CD4-positive, alpha-beta T cell treated with Interferon alpha-2 for 1 hour (primary cell): ENCODE measurements at regions not wholly inside any gene's neighbourhood (a gene's known extent, or its start where the extent isn't known, plus 50 kb on each side); places are given as distances from the start of the nearest gene placed in this dataset.

Experiments
- DNase-seq, 2 donors: peaks; one replicate each; pipeline ENCODE4 v3.0.0-alpha.2; 2020 to 2022

DNA sequence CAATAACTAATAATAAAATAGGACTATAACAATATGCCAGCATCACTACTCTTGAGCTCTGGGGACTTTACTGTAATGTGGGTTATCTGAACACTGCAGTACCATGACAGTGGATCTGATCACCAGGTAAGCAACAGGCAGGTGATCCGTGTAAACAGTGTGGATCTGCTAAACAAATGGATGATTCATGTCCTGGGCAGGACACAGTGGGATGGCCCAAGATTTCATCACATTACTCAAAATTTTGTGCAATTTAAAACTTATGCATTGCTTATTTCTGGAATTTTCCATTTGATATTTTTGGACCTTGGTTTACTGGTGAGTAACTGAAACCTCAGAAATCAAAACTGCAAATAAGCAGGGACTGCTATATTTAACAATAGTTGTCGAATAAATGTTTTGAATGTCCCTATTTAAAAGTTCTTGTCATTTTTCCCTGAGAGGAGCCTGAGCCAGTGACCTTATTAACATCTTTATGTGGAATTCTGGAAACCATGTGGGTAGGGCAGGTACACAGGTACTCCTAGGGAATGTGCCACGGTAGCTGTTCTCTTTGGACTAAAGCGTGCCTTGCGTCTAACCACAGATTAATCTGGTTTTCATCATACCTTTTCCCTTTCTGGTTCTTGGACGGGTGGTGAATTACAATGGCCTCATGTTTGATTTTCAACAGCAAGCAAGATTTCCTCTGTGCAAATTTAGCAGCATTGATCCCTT is 214.5 kb upstream of the SASH1 start:
- DNase-seq = no peak

DNA sequence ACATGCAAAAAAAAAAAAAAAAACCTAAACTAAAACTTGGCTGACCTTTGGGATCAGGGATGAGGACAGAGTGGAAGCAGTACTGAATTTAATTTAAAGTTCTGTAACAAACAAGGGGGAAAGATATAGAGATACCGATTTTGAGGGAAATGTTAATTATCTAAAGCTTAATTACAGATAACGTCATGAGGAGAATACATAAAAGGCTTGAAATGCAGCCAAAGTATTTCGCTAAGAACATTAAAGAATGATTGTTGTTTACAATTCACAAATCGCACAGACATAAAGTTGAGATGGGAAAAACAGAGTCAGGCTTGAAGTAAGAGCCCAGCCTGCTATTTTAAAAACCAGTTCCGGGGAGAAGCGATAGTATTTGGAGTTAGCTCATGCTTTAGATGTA is 208.0 kb upstream of the SASH1 start:
- DNase-seq = no peak

DNA sequence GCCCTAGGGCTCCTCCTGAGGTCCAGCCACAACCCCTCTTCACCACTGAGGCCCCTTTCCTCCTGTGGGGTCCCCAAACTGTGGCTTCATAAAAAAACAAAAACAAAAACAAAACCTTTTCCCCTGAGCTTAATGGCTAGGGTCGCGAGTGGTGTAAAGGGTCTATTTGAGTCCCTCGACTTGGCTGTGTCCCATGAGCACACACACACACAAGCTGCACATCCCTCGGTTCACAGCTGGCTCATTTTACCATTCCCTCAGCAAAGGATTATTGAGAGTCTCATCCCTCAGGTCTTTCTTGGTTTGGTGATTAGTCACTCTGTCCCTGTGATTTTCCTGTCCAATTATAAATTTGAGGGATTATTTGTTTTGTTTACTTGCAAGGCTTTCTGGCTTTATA is 206.1 kb upstream of the SASH1 start:
- DNase-seq = no peak

DNA sequence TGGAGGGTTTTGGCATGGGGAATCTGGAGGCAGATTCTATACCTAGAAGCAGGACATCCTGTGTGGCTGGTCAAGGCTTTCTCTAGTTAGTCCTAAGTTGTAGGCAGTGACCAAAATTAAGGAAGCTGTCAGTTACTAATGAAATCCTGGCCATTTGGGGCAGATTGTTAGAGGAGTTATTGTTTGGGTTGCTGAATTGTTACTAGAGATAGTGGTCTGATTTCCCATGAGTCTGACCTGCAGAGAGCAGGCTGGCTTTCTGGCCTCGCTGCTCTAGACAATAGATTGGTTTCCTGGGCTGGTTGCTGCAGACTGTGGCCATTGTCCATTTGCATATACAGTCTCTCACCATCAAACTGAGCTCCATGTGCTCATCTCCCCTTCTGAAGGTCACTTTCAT is 205.0 kb upstream of the SASH1 start:
- no peak for DNase-seq

DNA sequence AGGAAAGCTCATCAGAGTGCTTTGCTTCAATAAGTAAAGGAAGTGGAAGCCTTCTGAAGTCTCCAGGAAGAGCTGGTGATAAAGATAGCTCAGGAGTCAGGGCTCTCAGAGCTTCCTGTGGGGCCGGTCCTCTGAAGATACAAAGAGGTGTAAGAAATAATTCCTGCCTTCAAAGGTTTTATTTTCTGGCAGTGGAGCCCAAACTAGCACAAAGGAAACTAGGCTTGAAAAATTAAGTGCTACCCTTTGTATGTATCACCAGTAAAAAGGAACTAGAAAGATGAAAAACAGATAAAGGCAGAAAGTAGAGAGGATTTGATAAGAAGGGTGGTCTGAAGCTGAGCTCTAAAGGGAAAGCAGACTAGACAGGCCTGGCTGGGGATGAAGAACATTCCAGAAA is 204.1 kb upstream of the SASH1 start:
- DNase-seq = no peak

DNA sequence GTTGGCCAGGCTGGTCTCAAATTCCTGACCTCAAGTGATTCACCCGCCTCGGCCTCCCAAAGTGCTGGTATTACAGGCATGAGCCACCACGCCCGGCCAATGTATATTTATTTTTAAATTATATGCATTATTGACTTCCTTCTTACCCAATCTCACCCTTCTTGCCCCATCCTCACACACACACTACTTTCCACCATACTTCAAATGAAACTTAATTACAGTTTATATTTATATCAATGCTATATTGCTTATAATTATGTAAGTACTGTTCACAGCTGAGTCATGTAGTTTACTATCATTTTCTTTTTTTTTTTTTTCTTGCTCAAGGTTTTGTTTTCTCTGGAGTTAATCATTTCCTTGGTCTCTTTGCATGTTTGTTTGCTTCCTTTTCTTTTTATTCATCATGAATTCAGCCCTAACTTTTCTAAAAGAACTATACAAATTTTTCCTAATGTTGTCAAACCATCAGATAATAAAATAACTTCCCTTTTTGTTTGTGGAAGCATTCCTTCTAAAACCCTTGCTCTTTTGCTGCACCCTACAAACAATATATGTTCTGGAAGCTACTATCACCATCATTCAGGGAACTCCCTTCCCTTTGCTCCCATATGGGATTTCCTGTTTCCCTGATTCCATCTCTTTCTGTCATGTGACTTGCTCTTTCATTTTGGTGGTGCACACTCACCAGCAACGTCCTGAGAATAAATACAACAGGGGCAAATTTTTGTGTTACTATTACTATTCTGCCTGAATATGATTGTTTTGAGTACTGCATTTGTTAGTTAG is 201.7 kb upstream of the SASH1 start:
- no peak for DNase-seq

DNA sequence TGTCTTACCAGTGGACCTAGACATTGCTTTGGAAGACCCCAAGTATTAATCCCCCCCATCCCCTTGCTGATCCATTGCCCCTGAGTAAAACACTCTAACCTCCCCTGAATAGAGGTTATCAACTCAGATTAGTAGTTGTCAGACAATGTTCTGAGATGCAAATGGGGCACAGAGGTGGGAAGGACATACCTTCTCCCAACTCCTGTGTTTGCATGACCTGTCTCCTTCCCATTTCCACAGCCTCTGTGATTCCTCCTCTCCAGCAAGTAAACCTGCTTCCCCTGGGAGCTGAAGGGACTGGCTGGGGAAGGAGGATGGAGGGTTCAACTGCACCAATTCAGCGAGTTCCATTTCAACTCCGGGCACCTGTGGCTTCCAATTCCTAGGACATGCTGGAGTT is 199.8 kb upstream of the SASH1 start:
- DNase-seq = no peak

DNA sequence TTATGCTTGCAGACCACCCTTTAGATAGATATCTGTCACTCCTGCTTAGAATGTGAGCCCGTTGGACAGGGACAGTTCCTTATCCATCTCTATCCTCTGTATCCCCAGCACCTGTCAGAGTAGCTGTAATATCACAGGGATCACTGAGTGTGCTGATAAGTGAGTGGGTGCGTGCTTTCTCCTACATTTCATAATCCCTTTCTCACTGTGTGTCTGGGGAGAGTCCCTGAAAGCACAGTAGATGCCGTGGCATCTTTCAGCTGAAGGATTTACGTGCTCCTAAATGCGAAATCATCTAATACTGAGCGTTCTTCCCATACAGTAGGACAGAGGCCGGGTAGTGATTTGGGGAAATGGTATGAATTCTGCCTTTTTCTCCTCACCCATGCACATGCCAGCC is 198.9 kb upstream of the SASH1 start:
- no peak for DNase-seq

DNA sequence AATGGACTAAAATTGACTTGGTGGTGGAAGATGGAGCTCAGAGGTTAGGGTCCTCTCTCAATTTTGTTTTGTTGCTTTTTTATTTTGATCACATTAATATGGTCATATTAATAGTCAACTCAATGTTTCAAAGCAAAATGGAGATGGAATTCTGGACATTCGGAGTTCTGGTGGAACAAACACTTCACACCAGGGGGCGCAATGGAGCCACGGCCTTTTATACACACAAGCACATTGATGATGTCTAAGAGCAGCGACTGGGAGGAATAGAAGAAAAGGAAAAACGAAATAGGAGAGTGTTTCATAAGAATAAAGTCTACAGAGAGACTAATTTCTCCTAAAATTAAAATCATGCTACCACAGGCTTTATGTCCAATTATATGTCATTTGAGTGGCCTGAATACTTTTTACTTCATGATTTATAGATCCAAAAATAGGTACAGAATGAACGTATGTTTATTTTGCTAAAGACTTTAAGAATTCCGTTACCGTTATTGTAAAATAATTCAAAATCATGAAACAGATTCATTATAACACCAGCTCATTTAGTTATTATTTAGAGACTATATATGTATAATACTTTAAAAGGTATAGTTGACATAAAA is 197.6 kb upstream of the SASH1 start:
- peak; percentile 5 to 47 for DNase-seq

DNA sequence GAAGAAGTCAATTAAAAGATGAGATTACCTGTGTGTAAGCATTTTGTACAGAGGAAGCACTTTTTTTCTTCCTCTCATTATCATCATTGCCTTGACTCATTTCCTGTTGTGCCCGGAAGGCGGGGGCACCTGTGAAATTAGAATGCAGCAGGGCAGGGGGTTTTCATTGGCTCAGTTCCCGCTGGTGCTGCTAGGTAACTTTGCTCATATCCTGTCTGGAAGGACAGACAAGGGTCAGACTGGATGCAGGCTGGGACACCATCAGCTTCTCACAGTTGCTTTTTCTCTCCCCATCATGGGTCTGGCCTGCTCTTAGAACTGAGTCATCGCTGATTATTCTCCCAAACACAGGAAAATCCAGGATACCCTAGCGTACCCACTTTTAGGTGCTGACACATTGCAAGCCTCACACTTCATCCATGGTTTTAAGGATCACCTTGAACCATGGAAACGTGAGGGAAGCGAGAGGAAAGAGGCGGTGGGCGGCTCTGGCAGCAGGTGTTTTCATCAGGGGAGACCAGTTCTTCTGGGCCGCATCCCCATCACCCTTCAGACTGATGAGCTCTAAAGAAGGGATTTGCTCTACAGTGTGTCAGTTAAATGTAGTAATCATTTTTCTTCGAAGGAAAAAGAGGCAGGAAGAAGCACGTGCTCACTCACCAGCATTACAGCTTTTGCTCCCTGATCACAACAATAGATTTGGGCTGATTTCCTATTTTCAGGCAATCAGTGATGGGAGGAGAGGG is 195.7 kb upstream of the SASH1 start:
- DNase-seq = peak in 1 of 2 donors; percentile 53

DNA sequence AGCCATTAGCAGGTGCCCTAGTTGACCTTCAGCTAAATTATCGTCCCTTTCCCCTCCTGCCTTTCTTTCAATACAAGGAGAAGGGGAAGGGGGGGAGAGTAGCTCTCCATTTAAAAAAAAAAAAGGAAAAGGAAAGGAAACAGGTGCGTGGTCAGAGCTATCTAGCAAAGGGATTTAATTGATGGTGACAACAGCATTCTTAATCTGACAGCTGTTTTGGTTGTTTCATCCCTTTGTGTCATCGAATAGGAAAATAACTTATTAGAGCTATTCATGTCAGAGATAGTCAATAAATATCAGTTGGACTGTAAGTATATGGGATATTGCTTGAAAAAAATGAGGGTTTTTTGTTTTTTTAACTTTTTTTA is 195.2 kb upstream of the SASH1 start:
- DNase-seq = no peak

DNA sequence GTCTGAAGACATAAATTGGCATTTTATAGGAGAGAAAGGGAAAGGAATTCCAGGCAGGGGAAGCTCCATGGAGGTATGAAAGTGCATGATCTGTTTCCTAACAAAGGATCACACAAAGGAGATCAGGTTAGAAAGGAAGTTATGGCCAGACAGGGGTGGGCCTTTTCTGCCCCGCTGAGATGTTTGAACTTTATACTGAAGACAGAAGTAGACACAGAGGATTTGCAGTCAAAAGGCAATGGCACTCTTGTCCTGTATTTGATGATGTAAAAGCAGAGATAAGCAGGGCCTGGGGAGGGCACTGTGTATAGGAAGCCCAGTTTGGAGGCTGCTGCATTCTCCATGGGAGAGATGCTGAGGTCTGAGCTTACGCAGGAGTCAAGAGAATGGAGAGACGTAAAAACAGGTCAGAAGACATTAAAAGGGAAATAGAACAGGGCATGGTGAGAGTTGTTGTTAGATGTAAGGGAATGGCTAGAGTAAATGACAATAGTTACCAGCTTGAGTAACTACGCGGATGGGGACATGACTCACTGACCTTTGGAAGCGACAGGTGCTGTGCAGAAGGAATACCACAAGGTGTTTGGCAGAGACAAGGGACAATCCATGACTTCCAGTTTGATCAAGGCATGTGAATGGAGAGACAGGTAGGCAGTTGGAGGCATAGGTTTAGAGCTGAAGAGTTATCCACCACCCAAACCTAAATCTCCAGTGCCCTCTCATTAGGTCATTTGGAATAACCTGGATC is 190.6 kb upstream of the SASH1 start:
- DNase-seq = no peak

DNA sequence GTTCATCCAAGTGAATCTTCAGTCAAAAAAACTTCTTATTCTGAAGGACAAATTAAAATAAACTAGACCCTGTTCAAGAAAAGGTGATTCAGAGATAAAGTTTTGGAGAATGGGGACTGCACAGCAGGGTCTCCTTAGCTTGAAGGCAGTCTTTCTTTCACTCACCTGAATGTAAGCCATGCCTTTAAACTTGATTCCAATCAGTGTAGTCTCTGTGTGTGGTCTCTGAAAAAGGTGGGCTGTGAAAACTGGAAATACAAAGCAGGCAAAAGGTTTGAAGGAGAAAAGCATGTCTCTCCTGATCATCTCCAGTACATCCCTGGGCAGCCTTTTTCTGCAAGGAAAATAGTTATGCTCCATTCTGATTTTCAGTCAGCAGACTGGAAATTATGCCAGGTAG is 188.0 kb upstream of the SASH1 start:
- no peak for DNase-seq

DNA sequence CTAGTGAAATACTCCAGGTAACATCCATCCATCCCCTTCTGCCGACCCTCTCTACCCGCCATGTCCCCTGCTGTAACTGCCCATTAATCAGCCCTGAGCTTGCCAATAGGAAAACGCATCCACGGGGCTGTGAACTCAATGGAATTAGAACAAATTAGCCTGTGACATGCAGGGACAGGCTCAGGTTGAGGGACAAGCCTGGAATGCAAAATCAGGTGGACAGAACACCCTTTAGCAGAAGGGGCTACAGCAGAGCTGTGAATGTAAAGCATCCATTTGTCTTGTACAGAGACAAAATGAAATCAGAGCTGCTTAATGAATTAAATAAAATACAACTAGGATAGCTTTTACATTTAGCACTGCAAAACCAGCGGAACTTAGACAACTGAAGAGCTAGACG is 187.3 kb upstream of the SASH1 start:
- no peak for DNase-seq

DNA sequence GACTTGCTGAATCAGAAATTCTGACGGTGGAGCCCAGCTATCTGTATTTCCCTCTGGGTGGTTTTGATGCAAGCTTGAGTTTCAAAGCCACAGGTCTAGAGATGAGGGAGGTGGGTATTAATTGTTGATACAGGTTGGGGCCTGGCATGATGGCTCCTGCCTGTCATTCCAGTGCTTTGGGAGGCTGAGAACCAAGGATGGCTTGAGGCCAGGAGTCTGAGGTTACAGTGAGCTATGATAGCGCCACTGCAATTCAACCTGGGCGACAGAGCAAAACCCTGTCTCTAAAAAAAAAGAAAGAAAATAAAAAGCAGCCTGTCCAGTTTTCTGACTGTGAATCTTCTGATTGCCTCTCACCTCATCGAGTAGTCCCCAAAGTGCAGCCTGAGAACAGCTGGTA is 184.8 kb upstream of the SASH1 start:
- DNase-seq = no peak

DNA sequence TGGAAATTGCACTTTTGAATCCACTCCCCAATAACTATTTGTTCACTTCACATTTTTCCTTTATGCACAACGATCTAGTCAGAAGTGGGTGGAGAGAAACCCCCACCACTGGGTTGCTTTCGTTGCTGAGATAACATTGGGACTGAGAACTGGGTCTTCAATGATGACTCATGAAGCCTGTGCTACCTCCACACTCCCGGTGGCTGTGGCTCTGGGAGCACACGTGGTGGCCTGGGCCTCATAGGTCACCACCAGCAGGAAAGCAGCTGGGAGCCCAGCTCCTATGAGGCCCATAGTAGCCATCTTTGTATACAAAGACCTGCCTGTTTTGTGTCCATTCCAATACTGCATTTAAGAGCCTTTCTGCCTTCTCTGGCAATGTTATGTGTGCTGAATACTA is 178.0 kb upstream of the SASH1 start:
- DNase-seq = no peak

DNA sequence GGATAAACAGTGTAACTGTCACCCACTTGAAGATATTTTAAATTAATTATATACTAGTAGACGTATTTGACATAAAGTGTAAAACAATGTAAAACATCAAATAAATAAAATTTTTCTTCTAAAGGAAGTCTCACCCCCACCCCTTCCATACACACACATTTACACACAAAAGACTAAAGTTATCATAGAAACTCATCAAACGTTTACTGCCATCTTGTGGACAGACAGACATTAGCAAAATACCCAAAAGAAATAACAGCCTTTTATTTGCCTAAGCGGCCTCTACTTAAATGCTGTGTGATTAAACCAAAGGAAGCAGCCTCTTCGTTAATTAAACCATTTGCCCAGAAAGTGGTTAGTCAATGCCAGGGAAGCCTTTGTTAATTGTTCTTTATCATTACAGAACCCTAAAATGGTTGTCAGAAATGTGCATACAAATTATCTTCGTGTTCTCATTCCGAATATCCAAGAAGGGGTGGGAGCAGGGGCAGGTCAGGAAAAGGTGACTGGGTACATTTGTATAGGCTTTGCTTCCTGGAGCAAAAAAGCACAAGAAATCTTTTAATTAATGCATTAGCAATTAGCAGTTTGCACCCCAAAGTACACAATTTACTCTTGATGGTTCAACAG is 176.2 kb upstream of the SASH1 start:
- DNase-seq = peak in 1 of 2 donors; percentile 47

DNA sequence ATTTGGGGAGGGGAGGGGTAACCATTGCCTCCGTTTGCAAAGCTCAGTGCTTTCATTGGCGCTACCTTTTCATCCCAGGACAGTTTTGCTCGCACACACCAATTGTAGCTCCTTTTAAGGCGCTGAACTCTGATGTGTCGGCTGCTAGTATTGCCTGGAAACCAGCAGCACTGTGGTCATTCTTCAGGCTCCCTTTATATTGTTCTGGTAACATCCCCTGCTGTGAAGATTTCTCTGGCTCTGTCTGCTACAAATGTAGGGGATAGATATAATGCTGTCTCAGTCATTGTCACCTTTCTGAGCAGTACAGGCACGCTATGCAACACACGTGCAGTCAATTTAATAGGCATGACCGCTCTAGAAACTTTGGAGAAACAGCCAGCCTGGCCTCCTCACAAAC is 172.9 kb upstream of the SASH1 start:
- DNase-seq = no peak

DNA sequence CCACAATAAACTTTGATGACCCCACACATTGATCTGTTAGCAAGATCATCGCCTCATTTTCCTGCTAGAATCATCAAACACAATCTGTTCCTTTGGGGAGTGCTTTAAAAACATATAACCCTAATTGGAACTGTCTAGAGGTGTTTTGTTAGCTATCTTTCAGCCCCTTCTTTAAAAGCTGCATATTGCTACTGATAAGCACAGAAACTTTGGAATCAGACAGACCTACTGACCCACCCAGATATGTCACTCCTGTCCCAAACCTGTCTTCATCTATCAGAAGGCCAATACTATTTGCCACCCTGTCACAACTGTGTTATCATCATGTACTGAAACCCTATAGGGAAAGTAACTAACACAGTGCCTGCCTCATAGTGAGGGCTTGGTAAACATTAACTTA is 172.4 kb upstream of the SASH1 start:
- DNase-seq = no peak

DNA sequence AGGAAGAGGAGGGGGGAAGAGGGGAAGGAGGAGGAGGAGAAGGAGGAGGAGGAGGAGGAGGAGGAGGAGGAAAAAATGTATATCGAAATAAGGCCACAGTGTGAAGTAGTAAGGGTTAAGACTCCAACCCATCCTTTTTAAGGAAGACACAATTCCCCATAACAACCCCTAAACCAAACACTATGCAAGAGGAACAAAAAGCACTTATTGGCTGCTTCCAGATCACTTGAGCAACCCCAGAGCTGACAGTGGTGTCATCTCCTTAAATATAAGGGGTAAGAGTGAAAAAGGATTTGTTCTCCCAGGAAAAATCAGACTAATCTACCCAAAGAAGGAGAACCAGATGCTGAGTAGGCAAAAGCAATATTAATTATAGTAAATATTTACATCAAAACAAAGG is 169.1 kb upstream of the SASH1 start:
- DNase-seq = no peak

DNA sequence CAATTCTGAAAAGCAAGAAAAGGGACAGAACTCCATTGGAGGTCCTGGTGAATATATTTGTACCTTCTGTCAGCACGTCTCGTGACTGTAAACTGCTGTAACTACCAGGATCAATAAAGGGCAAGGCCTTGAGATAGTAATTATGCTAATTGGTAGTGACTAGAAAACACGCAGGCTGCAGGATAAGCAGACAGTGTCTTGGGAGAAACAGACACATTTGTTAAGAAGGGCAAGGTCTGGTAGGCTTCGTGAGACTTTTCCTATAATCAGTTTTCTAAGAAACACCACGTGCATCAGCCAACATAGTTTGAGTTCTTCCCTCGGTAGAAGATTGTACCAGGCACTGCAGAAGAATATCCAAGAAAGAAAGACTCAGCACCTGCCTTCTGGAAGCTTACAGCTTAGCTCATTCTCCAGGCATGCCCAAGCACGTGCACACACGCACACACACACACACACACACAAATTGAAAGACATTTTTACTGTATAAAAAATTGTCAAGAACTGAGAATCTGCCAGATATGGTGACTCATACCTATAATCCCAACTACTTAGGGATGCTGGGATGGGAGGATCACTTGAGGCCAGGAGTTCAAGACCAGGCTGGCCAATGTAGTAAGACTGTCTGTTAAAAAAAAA is 167.0 kb upstream of the SASH1 start:
- DNase-seq = no peak
